ENCODE measurements at regions not wholly inside any gene's neighbourhood (a gene's known extent, or its start where the extent isn't known, plus 50 kb on each side); places are given as distances from the start of the nearest gene placed in this dataset.

- DNase-seq (ENCODE audit: low read depth) = no peak
- no peak for TF ChIP-seq CTCF (conservative IDR thresholded peaks at IDR 0.05; ENCODE audit: low read depth, low read length)
- no peak overlapping the region for H3K4me3 ChIP-seq (ENCODE audit: low read depth, low read length)
Observed at GRCh38 chr4:116413222-116413621, 672.2 kb downstream of the TRAM1L1 start.

DNA sequence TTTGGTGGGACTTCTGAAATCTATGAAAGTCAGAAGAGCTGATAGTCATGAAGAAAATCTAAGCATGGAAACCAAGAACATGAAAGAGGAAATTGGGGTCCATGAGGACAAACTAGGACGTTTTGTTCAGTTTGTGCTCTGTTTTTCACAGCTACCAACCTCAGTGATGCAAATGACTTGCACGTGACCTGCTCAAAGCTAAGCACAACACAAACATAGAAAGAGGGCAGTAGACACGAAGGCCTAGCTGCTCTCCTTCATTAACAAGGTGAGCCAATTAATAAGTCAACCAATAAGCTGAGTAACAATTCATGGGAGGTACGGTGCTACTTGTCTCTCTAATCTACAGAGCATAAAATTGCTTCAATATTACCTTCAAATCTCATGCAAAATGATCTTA, 684.1 kb downstream of the TRAM1L1 start:
- TF ChIP-seq CTCF (conservative IDR thresholded peaks at IDR 0.05; ENCODE audit: low read depth, low read length) = no peak
- DNase-seq (ENCODE audit: low read depth) = no peak
- H3K4me3 ChIP-seq (ENCODE audit: low read depth, low read length) = no peak overlapping the region

GRCh38 chr4:116400480-116400879, 684.9 kb downstream of the TRAM1L1 start:
- TF ChIP-seq CTCF (conservative IDR thresholded peaks at IDR 0.05; ENCODE audit: low read depth, low read length) = no peak

DNA sequence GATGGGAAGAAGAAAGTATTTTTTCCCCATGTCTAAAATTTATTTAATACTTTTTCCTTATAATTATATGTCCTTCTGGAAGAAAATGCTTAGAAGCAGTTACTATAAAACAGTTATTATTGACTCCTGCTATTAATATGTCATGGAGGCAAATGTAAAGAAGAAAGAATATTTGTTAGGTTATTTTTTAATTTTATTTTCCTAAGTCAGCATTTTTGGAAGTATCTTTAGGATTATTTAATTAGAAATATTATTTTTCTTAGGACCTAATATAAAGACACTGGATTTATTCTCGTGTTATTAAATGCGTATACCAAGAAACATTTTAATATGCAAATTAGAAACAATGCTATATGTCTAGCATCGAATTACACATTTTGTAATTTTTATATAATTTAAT, 687.7 kb downstream of the TRAM1L1 start:
- TF ChIP-seq CTCF (conservative IDR thresholded peaks at IDR 0.05; ENCODE audit: low read depth, low read length) = no peak
- H3K4me3 ChIP-seq (ENCODE audit: low read depth, low read length) = no peak overlapping the region
- no peak for DNase-seq (ENCODE audit: low read depth)

More at GRCh38 chr4:116400480-116400879, 684.9 kb downstream of the TRAM1L1 start:
- no peak overlapping the region for H3K4me3 ChIP-seq (ENCODE audit: low read depth, low read length)
- peak; percentile 2 for DNase-seq (ENCODE audit: low read depth)

DNA sequence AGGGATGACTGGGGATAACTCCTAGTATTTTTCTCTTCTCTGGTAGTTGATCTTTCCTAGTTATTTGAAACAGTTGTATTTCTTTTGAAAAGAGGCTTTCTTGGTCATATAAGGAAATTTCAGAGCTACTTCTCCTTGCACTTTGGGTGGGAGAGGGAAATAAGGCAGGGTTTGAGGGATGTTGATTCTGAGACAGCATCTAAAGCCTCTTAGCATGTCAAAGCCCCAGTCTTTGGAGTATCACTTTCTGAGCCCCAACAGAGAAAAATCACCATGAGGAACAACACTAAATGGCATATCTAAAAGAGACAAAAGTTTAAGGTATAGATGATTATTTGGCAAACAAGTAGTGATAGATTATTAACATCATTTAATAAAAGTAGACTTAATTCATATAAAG, 688.1 kb downstream of the TRAM1L1 start:
- DNase-seq (ENCODE audit: low read depth) = no peak
- TF ChIP-seq CTCF (conservative IDR thresholded peaks at IDR 0.05; ENCODE audit: low read depth, low read length) = no peak
- H3K4me3 ChIP-seq (ENCODE audit: low read depth, low read length) = no peak overlapping the region

- no peak for TF ChIP-seq CTCF (conservative IDR thresholded peaks at IDR 0.05; ENCODE audit: low read depth, low read length)
- no peak for DNase-seq (ENCODE audit: low read depth)
- no peak overlapping the region for H3K4me3 ChIP-seq (ENCODE audit: low read depth, low read length)
Observed at GRCh38 chr4:116395408-116395807, 690.0 kb downstream of the TRAM1L1 start.

- no peak overlapping the region for H3K4me3 ChIP-seq (ENCODE audit: low read depth, low read length)
- TF ChIP-seq CTCF (conservative IDR thresholded peaks at IDR 0.05; ENCODE audit: low read depth, low read length) = no peak
- no peak for DNase-seq (ENCODE audit: low read depth)
Observed at GRCh38 chr4:116391020-116391419, 694.4 kb downstream of the TRAM1L1 start.
